BE2C (cell line): ENCODE measurements at regions not wholly inside any gene's neighbourhood (a gene's known extent, or its start where the extent isn't known, plus 50 kb on each side); places are given as distances from the start of the nearest gene placed in this dataset.

Source experiments
- DNase-seq: peaks from one replicate; pipeline ENCODE4 v3.0.0-alpha.2; 2020
- H3K27me3 ChIP-seq: fragments of 250-450 bp; sonication (Bioruptor Pico); 2 replicates; pipeline ENCODE4 v1.5.1; 2020; ENCODE audit warnings: mild to moderate bottlenecking
- H3K36me3 ChIP-seq: fragments of 250-450 bp; sonication (Bioruptor Pico); 2 replicates; pipeline ENCODE4 v1.5.1; 2020; ENCODE audit warnings: mild to moderate bottlenecking
- H3K4me1 ChIP-seq: fragments of 250-450 bp; sonication (Bioruptor Pico); 2 replicates; pipeline ENCODE4 v1.5.1; 2020
- H3K4me3 ChIP-seq: 2 replicates; pipeline ENCODE4 v1.5.1; 2011; ENCODE audit warnings: low read depth, low read length
- H3K9me3 ChIP-seq: fragments of 250-450 bp; sonication (Bioruptor Pico); 2 replicates; pipeline ENCODE4 v1.5.1; 2020
- TF ChIP-seq, protein P1 (sequence below): IDR thresholded peaks from 2 replicates; pipeline ENCODE4 v1.5.1; 2012; ENCODE audit warnings: mild to moderate bottlenecking, low read depth, low read length

DNA sequence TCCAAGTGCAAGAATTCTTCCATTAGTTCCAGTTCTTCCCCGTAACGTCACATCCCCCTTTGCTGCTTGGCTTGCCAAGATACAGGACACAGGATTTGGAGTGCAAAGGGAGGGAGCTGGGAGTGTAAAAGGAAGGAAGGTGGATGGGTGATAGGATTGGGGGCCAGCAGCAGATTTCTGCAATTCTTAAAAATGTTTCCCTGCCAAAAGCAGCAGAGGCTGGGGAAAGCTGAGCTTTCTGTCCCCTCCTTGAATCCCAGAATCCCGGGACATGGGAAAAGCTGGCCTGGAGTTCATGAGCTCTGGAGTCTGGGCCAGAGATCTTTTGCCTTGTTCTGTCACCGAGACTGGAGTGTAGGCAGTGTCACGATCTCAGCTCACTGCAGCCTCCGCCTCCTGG lies 60.0 kb upstream of the EPB41L1 start:
- TF ChIP-seq, protein P1, sequence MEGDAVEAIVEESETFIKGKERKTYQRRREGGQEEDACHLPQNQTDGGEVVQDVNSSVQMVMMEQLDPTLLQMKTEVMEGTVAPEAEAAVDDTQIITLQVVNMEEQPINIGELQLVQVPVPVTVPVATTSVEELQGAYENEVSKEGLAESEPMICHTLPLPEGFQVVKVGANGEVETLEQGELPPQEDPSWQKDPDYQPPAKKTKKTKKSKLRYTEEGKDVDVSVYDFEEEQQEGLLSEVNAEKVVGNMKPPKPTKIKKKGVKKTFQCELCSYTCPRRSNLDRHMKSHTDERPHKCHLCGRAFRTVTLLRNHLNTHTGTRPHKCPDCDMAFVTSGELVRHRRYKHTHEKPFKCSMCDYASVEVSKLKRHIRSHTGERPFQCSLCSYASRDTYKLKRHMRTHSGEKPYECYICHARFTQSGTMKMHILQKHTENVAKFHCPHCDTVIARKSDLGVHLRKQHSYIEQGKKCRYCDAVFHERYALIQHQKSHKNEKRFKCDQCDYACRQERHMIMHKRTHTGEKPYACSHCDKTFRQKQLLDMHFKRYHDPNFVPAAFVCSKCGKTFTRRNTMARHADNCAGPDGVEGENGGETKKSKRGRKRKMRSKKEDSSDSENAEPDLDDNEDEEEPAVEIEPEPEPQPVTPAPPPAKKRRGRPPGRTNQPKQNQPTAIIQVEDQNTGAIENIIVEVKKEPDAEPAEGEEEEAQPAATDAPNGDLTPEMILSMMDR: no peak
- H3K4me1 ChIP-seq: peaks cover 3% of the 10 kb centered on the region; the same call in 1 of the 2 replicates
- peaks cover 31% of the 10 kb centered on the region for H3K27me3 ChIP-seq

DNA sequence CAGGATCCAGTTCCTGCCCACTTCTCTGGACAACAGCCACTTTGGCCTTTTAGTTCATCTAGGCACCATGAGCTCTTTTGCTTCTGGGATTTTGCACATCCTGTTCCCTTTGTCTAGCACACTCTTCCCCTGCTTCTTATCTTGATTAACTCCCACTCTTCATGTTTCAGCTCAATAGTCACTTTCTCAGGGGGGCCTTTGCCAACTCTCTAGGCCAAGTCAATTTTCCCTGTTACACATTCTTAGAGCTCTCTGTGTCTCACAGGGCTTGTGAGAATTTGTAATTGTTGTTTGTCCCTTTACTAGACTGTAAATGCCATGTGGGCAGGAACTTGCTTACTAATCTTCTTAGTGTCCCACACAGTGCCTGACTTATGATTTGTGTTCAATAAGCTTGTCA lies 58.1 kb upstream of the EPB41L1 start:
- Histone ChIP-seq H3K27me3 (peaks cover 27% of the 10 kb centered on the region), H3K4me1 (peaks cover 3% of the 10 kb centered on the region; the same call in 1 of the 2 replicates), H3K36me3 (no peaks in the 10 kb centered on the region), H3K9me3 (no peaks in the 10 kb centered on the region), H3K4me3 (no peak overlapping the region)
- DNase-seq: no peak
- TF ChIP-seq, protein P1: no peak

More for the DNA sequence above, 60.0 kb upstream of the EPB41L1 start:
- no peak overlapping the region for H3K4me3 ChIP-seq
- DNase-seq: no peak
- H3K9me3 ChIP-seq: no peaks in the 10 kb centered on the region
- no peaks in the 10 kb centered on the region for H3K36me3 ChIP-seq

DNA sequence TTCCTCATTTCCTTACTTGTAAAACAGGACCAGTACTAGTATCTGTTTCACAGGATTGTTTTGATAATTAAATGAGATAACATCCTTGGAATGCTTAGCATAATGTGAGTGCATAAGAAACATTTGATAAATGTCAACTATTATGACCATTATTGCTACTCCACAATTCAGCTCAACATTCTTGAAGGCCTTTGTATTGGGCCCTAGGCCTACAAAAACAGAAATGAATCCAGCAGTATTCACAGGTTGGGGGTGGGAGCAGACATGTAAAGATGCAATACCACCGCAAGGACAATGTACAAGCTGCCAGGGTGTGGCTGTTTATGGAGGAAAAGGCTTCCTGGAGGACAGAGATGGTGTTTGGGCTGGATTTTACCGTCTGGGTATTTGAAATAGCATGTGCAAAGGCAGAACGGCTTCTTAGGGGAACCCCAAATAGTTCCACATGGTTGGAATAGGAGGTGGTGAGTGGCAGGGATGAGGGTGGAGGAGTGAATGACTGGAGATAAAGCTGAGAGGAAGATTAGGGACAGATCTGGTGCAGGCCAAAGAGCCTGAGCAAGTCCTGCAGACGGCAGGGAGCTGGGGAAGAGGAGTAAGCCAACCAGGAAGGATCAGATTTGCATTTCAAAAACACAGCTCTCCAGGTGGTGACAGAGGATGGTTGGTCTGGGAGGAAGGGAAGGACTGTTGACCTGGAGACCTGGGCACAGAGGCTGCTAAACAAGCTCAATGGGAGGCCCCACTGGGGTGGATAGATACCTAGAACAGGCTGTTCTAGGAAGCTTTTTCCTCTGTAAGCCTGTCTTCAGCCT lies 57.0 kb upstream of the EPB41L1 start:
- Histone ChIP-seq H3K27me3 (peaks cover 19% of the 10 kb centered on the region), H3K4me3 (no peak overlapping the region), H3K9me3 (no peaks in the 10 kb centered on the region), H3K36me3 (no peaks in the 10 kb centered on the region), H3K4me1 (peaks cover 3% of the 10 kb centered on the region; the same call in 1 of the 2 replicates)
- no peak for DNase-seq
- TF ChIP-seq, protein P1: no peak

DNA sequence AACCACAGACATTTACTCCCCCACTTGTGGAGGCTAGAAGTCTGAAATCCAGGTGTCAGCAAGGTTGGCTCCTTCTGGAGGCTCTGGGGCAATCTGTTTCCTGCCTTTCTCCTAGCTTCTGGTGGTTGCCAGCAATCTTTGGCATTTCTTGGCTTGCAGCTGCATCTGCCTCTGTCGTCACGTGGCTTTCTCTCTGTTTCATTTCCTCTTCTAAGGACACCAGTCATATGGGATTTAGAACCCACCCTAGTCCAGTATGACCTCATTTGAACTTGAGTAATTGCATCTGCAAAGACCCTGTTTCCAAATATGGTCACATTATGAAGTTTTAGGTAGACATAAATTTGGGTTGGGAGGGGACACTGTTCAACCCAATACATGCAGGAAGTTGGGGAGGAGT lies 56.2 kb upstream of the EPB41L1 start:
- Histone ChIP-seq H3K4me3 (no peak overlapping the region), H3K9me3 (no peaks in the 10 kb centered on the region), H3K27me3 (peaks cover 11% of the 10 kb centered on the region), H3K36me3 (no peaks in the 10 kb centered on the region), H3K4me1 (peaks cover 3% of the 10 kb centered on the region; the same call in 1 of the 2 replicates)
- DNase-seq: no peak
- TF ChIP-seq, protein P1: no peak

DNA sequence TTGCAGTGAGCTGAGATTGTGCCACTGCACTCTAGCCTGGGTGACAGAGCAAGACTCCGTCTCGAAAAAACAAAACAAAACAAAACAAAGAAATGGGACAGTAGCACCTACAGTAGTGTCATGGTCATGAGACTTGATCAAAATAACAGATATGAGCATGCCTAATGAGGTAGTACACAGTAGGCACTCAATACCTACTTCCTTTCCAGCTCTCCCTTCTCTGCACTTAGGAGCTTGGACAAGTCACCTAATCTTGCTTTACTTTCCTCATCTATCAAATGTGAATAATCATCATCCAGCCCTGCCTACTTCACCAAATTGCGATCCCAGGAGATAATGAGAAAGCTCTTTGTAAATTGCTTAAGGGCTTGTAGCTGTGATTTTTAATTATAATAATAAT lies 55.4 kb upstream of the EPB41L1 start:
- DNase-seq: no peak
- H3K36me3 ChIP-seq: no peaks in the 10 kb centered on the region
- no peaks in the 10 kb centered on the region for H3K9me3 ChIP-seq
- H3K4me3 ChIP-seq: no peak overlapping the region
- TF ChIP-seq, protein P1: no peak
- H3K27me3 ChIP-seq: peaks cover 3% of the 10 kb centered on the region
- peaks cover 3% of the 10 kb centered on the region; the same call in 1 of the 2 replicates for H3K4me1 ChIP-seq

DNA sequence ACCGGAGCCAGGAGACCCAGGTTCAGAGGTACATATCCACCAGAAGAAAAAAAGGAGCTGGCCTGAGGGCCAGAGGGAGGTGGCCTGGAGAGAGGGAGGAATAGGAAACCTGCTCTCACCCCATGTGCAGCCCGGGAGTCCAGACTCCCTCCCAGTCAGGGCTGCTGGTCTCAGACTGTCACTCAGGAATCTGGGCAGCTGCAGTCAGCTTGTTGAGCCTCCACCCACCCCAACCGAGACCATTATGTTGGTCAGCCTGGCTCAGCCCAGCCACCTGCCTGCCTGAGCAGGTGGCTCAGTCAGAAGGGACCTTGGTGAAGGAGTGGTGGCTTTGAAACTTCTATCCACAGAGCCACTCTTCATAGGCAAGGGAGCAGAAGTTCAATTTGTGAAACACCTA lies 53.3 kb upstream of the EPB41L1 start:
- no peak overlapping the region for H3K4me3 ChIP-seq
- no peaks in the 10 kb centered on the region for H3K36me3 ChIP-seq
- H3K9me3 ChIP-seq: no peaks in the 10 kb centered on the region
- peak; percentile 20 for DNase-seq
- no peaks in the 10 kb centered on the region for H3K27me3 ChIP-seq
- TF ChIP-seq, protein P1: no peak
- H3K4me1 ChIP-seq: peaks cover 3% of the 10 kb centered on the region; the same call in 1 of the 2 replicates
